Fibroblast of skin of back (primary cell): ENCODE measurements at regions not wholly inside any gene's neighbourhood (a gene's known extent, or its start where the extent isn't known, plus 50 kb on each side); places are given as distances from the start of the nearest gene placed in this dataset.

ENCODE experiments used
- DNase-seq: peaks from one replicate; pipeline ENCODE4 v3.0.0-alpha.2; 2013

DNA sequence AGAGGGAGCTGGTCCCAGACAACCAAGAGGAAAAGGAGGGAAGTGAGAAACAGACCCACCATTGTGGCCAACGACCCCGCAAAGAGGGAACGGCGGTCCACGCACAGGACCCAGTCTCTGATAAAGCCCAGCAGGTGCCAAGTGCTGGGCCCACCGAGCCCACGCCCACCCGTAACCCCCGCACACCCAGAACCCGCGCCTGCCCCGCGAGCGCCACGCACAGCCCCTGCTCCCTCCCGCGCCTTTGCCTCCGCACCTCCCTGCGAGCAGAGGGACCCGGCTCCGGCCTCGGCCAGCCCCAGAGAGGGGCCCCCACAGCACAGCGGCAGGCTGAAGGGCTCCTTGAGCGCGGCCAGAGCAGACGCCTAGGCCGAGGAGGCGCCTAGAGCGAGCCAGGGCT lies 1192.2 kb downstream of the PCDH17 start:
- no peak for DNase-seq

DNA sequence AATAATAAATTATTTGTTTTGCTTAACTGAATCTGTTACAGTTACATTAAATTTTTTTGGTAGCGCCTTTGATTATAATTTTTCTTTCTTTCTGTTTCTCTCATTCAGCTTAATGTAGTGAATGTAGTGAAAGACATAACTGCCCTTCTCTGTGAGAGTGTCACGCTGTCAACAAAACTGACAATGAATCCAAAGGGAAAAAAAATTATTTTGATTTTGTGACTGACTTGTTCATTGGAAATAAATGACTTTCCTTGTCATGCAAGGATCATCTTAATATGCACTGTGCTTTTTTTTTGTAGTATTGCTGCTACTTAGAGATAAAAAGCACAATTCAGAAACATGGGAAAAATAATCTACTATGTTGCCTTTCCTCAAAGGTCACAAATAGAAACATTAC lies 1196.4 kb downstream of the PCDH17 start:
- DNase-seq = no peak

DNA sequence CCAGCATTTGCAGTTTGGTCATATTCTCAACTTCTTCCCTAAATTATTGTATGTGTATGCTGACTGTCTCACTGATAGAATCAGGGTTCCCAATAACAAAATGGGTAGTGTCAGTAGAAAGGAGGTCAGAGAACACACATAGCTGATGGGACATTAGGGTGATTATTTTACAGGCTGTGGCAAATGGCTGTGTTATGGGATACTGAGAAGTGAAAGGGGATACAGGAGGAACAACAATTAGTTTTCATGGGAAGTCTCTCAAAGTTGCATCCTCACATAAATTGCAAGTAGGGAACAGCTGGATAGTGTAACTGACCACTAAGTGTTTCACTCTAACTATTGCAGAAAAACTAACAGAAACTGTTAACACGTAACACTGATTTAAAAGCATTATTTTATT lies 1199.3 kb downstream of the PCDH17 start:
- DNase-seq = no peak

DNA sequence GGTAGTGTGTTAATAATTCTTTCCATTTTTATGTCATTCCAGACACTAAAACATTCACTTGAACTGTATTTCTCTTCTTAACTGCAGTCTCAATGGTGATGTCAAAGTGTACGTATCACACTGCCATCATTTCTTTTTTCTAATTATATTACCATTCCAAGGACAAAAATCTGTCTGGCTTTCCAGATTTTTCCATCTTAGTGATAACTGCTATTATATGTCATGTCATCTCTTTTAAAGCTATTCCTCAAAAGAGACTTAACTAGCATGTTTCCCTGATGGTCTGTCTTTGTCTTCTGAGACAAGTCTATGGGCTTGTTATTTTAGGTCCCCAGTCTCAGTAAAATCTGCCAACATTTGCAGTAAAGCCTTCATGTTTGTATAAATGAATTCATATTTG lies 1207.1 kb downstream of the PCDH17 start:
- no peak for DNase-seq

DNA sequence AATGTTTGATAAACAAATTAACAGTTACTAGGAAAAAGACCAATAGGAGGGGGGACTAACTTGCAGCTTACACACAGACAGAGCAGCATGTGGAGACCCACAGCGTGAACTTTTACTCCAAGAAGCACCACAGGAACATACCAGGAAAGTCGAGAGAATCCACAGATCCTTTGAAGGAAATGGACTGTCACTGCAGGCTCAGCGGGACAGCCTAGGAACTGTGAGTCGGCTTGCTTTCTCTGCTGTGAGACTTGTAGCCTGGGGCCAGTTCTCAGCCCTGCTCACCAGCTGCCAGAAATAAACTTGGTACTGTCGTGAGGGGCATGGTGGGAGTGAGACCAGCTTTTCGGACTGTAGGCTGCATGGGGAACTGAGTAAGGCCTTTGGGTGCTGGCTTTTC lies 1211.5 kb downstream of the PCDH17 start:
- no peak for DNase-seq

DNA sequence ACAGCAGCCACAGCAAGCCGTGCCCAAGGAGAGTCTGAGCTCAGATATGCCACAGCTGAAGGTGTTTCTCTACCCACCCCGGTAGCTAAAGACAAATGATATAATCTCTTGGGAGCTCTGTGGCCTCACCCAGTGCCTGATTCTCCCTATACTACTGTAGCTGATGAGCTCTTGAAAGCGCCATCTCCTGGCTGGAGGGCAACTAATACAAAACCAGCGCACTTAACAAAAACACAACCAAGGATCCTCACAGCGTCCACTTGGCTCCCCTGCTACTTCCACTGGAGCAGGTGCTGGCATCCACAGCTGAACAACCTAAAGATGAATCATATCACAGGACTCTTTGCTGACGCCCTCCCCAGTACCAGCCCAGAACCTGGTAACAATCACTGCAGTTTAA lies 1212.0 kb downstream of the PCDH17 start:
- no peak for DNase-seq

DNA sequence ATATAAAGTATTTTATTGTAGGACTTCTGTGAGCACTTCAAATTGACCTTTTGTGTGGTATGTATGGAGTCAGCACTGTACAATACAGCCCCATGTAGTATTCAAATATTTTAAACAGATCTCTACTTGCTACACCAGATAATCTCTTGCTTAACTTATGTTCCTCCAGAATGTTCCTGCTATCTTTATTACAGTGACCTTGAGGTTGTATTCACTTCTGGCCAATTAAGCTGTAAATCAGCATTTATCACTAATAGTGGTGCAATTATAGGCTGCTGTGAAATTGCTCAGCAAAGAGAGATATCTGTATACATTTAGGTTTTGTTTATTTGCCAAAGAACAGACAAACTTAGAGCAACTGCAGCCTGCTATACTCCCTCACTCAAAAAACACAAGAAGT lies 1218.6 kb downstream of the PCDH17 start:
- DNase-seq = no peak

- peak; percentile 30 for DNase-seq
Measured at GRCh38 chr13:58852076-58852475, 1220.5 kb downstream of the PCDH17 start.

DNA sequence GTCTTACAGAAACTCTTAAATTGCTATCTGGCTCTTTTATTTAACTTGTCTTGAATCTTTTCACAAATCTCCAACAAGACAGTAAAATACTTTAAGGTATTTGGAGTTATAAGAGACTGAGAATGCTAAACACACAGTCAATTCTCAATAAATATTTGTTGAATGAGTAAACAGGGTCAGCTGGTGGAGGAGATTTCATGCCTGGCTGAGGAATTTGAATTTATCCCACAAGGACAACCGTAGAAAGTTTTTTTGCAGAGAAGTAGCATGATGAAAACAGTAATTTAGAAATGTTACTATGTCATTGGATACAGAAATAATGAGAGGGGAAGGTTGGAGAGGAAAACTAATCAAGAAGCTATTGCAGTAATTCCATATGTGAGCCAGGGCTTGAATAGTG lies 1223.7 kb downstream of the PCDH17 start:
- DNase-seq = peak; percentile 39

GRCh38 chr13:58858870-58859371 lies 1227.4 kb downstream of the PCDH17 start:
- DNase-seq = no peak

DNA sequence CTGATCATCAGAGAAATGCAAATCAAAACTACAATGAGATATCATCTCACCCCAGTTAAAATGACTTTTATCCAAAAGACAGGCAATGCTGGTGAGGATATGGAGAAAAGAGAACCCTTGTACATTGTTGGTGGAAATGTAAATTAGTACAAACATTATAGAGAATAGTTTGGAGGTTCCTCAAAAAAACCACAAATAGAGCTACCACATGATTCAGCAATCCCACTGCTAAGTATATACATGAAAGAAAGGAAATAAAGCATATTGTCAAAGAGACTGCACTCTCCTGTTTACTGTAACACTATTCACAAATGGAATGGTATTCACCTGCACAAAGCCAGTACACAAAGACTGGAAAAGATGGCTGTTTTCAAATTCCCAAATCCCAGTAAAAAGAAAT lies 1233.7 kb downstream of the PCDH17 start:
- no peak for DNase-seq

DNA sequence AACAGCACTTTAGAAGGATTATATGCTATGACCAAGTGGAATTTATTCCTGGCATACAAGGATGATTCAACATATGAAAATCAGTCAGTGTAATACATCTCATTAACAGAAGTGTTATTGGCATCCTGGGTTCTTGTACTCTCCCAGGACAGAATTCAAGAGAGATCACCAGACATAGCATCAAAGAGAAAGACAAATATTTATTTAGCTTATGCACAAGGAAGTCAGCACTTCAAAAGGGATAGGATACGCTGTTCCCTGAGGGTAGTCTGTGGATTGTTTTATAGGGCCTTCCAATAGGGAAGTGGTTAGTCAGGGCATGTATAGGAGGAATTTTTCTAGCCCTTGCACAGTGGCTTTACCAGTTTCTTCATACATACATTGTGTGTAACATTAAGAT lies 1238.0 kb downstream of the PCDH17 start:
- DNase-seq = no peak

DNA sequence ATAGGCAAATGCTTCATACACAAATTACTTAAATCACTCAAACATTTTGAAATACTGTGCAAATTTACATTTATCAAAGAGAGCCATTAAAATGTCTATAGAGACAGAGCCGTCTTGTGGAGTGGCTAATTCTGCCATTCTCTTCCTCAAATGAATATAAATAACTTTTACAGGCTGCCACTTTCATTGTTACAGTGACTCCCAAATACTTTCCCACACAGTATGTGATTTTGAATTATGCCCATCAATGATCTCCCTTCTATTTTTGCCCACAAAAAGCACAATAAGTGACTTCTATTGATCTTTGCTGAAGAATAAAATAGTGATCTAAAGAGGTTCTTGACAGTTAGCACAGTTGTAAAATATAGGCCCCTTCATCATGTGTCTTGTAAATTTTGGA lies 1244.9 kb downstream of the PCDH17 start:
- no peak for DNase-seq

- no peak for DNase-seq
Measured at GRCh38 chr13:58879114-58879513, 1247.6 kb downstream of the PCDH17 start.

DNA sequence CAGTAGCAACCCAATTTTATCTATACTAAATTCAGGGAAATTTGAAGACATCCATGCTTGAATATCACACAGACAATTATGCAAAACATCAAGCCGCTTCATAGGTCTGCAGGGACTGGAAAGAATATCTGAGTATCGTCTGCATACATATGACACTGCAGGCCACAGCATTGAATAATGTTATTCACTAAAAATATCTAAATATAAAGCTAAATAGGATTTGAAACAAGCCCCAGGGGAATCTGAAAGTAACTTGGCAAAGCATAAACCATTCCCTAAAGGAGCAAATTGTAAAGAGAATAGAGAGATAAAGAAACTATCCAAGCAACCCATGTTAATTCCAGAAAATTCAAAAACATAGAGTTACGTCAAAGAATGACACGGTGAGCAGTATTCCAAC lies 1251.0 kb downstream of the PCDH17 start:
- DNase-seq = no peak

GRCh38 chr13:58883405-58883804 lies 1251.9 kb downstream of the PCDH17 start:
- DNase-seq = no peak

DNA sequence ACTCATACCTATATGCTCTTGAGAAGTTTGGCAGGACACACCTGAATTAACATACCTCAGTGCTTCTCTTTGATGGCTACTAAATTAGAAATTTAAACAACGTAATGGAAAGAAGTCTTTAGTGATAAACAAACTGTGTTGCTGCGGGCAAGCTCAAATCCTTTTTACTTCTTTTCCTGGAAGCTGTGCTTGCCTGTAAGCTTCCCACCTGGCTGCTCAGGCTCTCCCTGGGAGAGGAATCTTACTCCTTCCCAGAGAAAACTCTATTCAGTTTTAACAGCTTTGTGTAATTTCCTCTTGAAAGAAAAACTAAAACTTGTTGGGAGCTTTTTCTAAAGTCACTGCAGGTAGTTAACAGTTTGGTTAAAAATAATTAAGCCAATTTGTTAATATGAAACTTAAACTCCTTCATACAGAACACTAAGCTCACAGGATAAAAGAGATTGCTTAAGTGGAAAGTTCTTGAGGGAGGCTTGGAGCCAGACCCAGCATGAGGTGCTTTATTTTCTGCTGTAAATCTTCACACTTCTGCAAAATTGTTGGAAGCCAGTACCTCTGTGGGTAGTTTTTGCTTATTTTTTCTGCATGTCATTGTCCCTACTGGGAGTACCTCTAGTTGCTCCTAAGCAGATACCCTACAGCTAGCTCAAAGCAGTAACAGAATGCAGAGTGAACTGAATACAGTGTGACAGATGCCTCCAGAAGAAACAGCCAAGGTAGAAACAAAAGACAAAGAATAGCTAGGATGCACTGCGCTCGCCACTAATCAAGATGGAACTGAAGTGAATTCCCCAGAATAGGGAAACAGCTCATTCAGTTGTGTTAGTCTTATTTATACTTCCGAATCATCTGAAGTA lies 1253.0 kb downstream of the PCDH17 start:
- DNase-seq = no peak

- no peak for DNase-seq
Measured at GRCh38 chr13:58889474-58889873, 1257.9 kb downstream of the PCDH17 start.

GRCh38 chr13:58893396-58893795 lies 1261.9 kb downstream of the PCDH17 start:
- DNase-seq = no peak

- no peak for DNase-seq
Measured at GRCh38 chr13:58906329-58907007, 1257.3 kb downstream of the DIAPH3 start.

- DNase-seq = no peak
Measured at GRCh38 chr13:58907347-58907746, 1256.4 kb downstream of the DIAPH3 start.

GRCh38 chr13:58908019-58908679 lies 1255.6 kb downstream of the DIAPH3 start:
- DNase-seq = no peak

DNA sequence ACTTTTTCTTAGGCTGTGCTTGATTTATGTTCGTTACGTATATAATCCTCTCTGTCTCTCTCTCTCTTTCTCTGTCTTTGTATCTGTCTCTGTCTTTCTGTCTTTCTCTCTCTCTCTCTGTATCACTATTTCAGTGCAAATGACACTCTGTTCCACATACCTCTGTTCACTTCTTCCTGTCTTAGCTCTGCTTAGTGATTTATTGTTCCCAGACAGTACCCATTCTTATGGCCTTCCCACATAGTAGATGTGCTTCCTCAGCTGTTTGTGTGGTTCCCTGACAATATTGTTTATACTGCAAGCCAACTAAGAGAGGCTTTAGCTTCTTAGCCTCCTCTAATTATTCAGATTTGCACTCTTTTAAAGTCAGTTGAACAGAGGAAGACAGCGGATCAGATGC lies 1244.2 kb downstream of the DIAPH3 start:
- DNase-seq = no peak

- no peak for DNase-seq
Measured at GRCh38 chr13:58921129-58921528, 1242.6 kb downstream of the DIAPH3 start.
